Large intestine (tissue), 3 donors: ENCODE measurements at regions not wholly inside any gene's neighbourhood (a gene's known extent, or its start where the extent isn't known, plus 50 kb on each side); places are given as distances from the start of the nearest gene placed in this dataset.

ENCODE experiments used
- DNase-seq, 2 donors: peaks; one replicate each; pipeline versions ENCODE4 v3.0.0 to v3.0.0-alpha.2; 2013
- H3K27ac ChIP-seq: one replicate; pipeline ENCODE4 v1.5.1; 2013; ENCODE audit warnings: low read length
- H3K27me3 ChIP-seq: 2 replicates; pipeline ENCODE4 v1.6.1; 2013; ENCODE audit warnings: low read length; ENCODE audit not compliant: control insufficient read depth, insufficient read depth
- H3K36me3 ChIP-seq: 2 replicates; pipeline ENCODE4 v1.6.1; 2013; ENCODE audit warnings: low read length; ENCODE audit not compliant: control insufficient read depth, insufficient read depth
- H3K4me1 ChIP-seq: one replicate; pipeline ENCODE4 v1.6.1; 2013; ENCODE audit warnings: low read length; ENCODE audit not compliant: control insufficient read depth, insufficient read depth
- H3K4me3 ChIP-seq: one replicate; pipeline ENCODE4 v1.5.1; 2013; ENCODE audit warnings: low read length
- H3K9me3 ChIP-seq: one replicate; pipeline ENCODE4 v1.6.1; 2013; ENCODE audit warnings: mild to moderate bottlenecking, low read depth, low read length, moderate library complexity; ENCODE audit not compliant: control insufficient read depth
- WGBS: methylation state at CpG from one replicate; pipeline ENCODE4 v1.1.5; 2013; ENCODE audit warnings: low lambda C conversion rate; ENCODE audit not compliant: insufficient coverage; 5-methylcytosine and 5-hydroxymethylcytosine counted together

DNA sequence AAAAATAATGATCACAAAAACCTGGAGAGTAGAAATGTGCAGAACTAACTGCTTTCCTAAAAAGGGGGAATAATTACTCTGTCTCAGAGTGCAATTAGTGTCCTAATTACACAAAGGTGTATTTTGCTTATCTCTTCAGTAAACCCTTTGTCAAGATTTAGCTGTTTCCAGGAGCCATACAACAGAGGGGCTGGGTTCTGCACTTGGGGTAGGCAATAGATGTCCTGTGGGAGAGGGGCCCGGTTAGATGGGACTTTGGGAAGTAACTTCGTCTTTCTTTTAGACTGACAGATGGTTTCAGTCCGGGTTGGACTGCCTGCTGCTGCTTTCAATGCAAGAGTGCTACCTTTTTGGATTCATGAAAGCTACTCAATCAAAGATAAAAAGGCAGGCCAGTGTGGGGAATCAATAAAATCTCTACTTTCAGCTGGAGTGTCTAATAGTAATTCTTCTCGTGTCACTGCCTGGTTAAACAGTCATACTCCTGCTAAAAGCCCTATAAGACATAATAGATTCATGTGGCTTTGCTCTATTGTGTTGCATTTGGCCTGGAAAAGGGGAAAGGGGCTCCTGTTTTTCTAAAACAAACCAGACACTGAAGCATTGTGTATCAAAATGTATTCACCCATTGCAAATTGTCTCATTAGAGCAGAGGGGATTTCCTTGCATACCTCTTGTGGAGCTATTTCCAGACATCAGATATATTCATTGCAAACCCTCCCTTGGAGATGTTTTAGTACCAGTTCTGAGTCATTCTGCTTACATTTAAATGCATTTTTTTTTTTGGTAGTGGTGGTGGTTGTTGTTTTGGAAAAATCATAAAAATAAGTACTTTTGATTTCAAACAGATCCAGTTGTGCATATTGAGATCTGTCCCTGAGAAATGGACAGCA, 83.3 kb upstream of the PCDH8 start:
- Histone ChIP-seq H3K9me3 (no peaks in the 10 kb centered on the region), H3K4me3 (no peak overlapping the region), H3K36me3 (no peaks in the 10 kb centered on the region), H3K4me1 (no peaks in the 10 kb centered on the region), H3K27me3 (no peaks in the 10 kb centered on the region), H3K27ac (no peak overlapping the region)
- no peak for DNase-seq
- no CpG with 5 or more reads among the region's 4 CpGs for WGBS

DNA sequence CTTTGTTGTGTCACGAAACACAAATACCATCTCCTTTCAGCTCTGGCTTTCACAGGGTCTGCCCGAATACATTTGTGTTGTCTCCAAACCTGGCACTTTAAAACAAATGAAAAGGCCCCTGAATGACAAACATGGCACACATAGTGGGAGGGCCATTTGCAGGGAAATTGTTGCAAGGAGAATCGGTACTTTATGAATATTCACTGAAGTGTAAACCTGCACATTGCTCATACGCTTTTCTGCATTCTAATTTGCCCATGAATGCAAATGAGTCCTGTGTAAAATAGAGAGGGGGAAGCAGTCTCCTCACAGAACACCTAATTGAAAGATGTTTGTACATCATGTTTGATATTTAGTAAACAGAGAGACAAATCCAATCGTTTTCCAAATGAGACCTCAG, 82.7 kb upstream of the PCDH8 start:
- Histone ChIP-seq H3K9me3 (no peaks in the 10 kb centered on the region), H3K27me3 (no peaks in the 10 kb centered on the region), H3K4me3 (no peak overlapping the region), H3K27ac (no peak overlapping the region), H3K36me3 (no peaks in the 10 kb centered on the region), H3K4me1 (no peaks in the 10 kb centered on the region)
- DNase-seq: no peak
- 100% methylated on average over 2 of the region's 5 CpGs for WGBS

DNA sequence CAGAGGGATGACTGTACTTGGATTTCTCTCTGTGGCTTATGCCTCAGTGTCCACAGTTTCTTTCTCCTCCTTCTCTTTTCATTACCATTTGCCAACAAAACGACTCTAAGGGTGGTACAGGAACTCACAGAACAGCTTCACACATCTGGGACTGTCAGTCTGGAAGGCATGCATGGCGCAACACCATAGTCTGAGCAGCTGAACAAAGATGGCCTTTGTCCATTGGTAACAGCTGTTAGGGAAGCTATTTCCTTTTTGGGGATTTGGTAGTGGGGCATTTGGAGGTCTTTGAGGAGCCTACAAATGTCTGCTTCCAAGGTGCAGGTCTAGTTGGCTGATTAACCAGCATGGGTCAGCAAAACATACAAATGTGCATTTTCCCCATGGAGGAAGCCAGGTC, 81.4 kb upstream of the PCDH8 start:
- DNase-seq: no peak
- Histone ChIP-seq H3K9me3 (no peaks in the 10 kb centered on the region), H3K27ac (no peak overlapping the region), H3K36me3 (no peaks in the 10 kb centered on the region), H3K4me1 (no peaks in the 10 kb centered on the region), H3K4me3 (no peak overlapping the region), H3K27me3 (no peaks in the 10 kb centered on the region)
- WGBS: 80% methylated on average over 1 of the region's 2 CpGs

DNA sequence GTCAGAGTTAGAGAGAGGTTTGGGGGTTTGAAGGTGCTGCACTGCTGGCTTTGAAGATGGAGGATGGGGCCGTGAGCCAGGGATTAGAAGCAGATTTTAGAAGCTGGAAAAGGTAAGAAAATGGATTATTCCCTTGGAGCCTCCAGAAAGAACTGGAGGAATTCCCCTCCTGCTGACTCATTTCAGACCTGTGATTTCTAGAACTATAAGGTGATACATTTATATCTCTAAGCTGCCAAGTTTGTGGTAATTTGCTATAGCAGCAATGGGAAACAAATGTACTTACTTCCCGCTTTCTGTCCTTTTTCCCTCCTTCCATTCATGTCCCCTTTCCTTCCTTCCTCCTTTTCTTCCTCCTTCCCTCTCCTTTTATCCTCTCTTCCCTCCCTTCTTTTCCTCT, 78.5 kb upstream of the PCDH8 start:
- Histone ChIP-seq H3K9me3 (no peaks in the 10 kb centered on the region), H3K36me3 (no peaks in the 10 kb centered on the region), H3K4me1 (no peaks in the 10 kb centered on the region), H3K4me3 (no peak overlapping the region), H3K27me3 (no peaks in the 10 kb centered on the region), H3K27ac (no peak overlapping the region)
- WGBS: 100% methylated on average over 1 of the region's 2 CpGs
- DNase-seq: no peak

DNA sequence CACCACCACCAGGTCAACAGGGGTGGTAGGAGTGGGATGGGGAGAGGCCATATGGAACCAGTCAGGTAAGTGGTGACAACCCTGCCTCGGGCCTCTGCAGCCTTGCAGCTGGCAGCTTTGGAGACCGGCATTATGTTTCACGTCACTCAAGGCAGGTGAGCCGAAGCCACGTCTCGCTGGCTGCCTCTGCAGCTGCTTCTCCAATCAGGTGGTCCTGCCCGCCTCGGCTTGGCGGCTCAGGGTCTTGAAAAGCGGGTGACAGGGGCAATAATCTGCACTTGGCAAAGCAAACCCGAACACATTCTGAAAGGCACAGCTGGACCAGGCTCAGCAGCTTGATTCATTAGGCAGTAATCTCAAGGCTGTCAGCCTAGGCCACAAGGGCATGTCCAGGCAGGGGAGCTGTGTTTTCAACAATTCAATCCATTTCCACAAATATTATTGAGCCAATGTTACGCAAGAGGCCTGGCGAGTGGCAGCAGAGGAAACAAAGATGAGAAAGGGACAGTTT, 77.4 kb upstream of the PCDH8 start:
- H3K36me3 ChIP-seq: no peaks in the 10 kb centered on the region
- H3K27me3 ChIP-seq: no peaks in the 10 kb centered on the region
- WGBS: no CpG with 5 or more reads among the region's 13 CpGs
- DNase-seq: no peak
- H3K27ac ChIP-seq: no peak overlapping the region
- H3K4me3 ChIP-seq: no peak overlapping the region
- H3K9me3 ChIP-seq: no peaks in the 10 kb centered on the region
- H3K4me1 ChIP-seq: no peaks in the 10 kb centered on the region

DNA sequence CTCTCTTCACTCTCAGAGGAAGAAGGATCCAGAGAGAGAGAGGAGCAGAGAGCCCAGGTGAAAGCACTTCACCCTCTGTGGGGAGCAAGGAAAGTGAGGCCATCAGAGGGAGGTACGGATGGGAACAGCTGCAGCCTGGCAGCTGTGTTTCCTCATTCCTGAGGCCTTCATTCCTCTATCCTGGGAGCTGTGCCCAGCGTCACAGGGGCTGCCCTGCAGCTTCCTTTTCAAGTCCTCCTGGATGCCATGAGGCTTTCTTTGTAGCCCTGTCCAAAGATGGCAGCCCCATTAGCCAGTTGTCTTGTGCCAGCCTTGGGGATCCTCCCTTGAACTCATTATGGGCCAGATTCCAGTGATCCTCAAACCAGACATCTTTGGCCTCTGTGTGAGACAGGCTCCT, 76.8 kb upstream of the PCDH8 start:
- WGBS: no CpG with 5 or more reads among the region's 2 CpGs
- H3K36me3 ChIP-seq: no peaks in the 10 kb centered on the region

DNA sequence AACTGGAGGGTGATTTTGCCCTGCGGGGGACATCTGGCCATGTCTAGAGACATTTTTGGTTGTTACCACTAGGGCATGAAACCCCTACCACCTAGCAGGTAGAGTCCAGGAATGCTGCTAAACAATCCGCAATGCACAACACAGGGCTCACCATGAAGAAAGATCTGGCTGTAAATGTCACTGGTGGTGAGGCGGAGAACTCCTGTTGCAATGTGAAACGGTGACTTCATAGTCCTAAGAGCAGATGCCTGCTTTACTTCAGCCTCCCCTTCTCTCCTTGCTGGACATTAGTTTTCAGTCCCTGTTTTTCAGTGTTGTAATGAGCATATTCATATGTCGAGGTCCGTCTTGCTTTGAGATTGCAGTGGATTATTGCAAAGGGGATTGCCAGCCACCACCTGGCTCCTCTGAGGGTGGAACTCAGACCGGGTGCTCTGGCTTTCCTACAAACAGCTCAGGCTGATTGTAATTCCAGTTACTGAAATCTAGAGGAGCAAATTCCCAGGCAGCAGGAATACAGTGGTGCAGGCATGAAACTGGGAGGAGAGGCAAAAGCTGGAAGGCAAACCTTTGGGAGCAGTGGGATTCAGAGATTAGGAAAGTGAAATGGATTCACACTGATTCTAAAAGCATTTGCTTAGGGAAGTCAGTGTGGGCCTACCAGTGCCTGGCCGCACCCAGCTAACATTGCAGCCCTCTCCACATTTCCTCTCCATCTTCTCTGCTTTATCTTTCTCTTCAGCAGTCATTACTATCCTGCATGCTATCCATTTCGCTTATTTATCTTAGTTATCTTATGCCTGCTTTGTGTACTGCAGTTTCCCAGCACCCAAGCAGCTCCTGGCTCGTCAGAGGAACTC, 76.1 kb upstream of the PCDH8 start:
- Histone ChIP-seq H3K27ac (no peak overlapping the region), H3K36me3 (no peaks in the 10 kb centered on the region), H3K4me3 (no peak overlapping the region), H3K27me3 (no peaks in the 10 kb centered on the region), H3K4me1 (no peaks in the 10 kb centered on the region), H3K9me3 (no peaks in the 10 kb centered on the region)
- WGBS: 26% methylated on average over 2 of the region's 10 CpGs
- DNase-seq: no peak

More for the DNA sequence above, 76.8 kb upstream of the PCDH8 start:
- no peak for DNase-seq
- Histone ChIP-seq H3K27me3 (no peaks in the 10 kb centered on the region), H3K9me3 (no peaks in the 10 kb centered on the region), H3K4me3 (no peak overlapping the region), H3K27ac (no peak overlapping the region), H3K4me1 (no peaks in the 10 kb centered on the region)

DNA sequence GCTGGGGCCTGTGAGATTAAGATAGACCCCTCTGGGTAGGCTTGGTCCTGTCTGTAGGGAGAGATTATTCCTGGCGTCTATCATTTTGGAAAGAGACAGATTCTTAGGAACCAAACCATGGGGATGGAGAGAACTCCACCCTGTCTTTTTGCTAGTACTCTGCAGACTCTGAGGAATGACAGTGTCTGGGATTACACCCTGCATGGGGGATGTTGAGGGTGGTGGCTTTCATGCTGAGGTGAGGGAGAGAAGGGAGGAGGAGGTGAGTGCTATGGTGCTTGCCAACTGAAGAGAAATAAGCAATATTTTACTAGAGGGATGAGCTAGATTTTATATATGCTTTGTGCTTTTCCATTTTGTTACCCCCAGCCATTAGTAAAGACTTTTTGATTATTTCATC, 74.5 kb upstream of the PCDH8 start:
- Histone ChIP-seq H3K9me3 (no peaks in the 10 kb centered on the region), H3K36me3 (no peaks in the 10 kb centered on the region), H3K4me1 (no peaks in the 10 kb centered on the region), H3K4me3 (no peak overlapping the region), H3K27ac (no peak overlapping the region), H3K27me3 (no peaks in the 10 kb centered on the region)
- WGBS: no CpG with 5 or more reads among the region's 1 CpG
- no peak for DNase-seq

DNA sequence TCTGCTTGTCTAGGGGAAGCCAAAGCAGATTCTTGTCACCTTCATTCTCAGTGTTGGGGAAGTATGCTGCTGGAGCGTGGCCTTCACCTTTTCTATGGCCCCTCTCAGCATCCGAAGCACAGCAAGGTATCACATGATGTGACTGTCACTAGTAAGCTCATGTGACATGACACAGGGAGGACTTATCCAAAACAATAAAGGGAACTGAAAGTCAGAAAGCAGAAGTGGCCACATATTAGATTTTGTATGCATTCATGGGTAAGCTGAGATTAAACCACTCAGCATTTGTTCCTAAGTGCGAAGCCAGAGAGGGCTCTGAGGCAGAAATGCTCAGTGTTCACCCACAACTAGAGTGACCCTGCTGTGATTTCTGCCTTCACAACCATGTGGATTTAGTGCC, 72.8 kb upstream of the PCDH8 start:
- Histone ChIP-seq H3K27ac (no peak overlapping the region), H3K27me3 (no peaks in the 10 kb centered on the region), H3K9me3 (no peaks in the 10 kb centered on the region), H3K36me3 (no peaks in the 10 kb centered on the region), H3K4me3 (no peak overlapping the region), H3K4me1 (no peaks in the 10 kb centered on the region)
- WGBS: no CpG with 5 or more reads among the region's 3 CpGs
- no peak for DNase-seq

DNA sequence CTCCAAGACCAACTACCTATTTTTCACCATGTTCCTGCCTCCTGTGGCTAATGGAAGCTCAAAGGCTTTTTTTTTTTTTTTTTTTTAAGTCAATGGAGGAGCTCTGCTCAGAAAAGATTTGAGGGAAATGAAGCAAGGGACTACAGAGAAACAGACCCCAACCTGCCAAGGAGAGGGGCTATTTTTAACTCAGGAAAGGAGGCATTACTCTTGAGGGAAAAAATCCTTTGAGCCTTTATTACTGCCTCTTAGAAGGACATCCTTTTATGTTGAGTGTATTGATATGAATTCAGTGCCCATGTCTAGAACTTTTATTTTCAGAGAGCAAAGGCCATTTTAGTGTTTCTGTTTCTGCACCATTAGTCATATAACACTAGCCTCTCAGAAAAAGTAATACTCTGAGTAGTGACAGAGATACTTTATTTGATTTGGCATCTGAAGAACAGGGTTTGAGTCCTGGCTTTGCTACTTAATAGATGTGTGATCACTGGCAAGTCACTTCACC, 68.1 kb upstream of the PCDH8 start:
- no peaks in the 10 kb centered on the region for H3K9me3 ChIP-seq
- no peak for DNase-seq
- no peak overlapping the region for H3K4me3 ChIP-seq
- H3K4me1 ChIP-seq: no peaks in the 10 kb centered on the region
- no peaks in the 10 kb centered on the region for H3K27me3 ChIP-seq
- no peaks in the 10 kb centered on the region for H3K36me3 ChIP-seq
- no peak overlapping the region for H3K27ac ChIP-seq
